Gastroesophageal sphincter (tissue), 3 donors: ENCODE measurements at regions not wholly inside any gene's neighbourhood (a gene's known extent, or its start where the extent isn't known, plus 50 kb on each side); places are given as distances from the start of the nearest gene placed in this dataset.
"Not testable (repeated sequence)": the region's sequence is repeated elsewhere in the genome, so short reads cannot be mapped to it uniquely, and the experiment has no call there.

ENCODE experiments used
- EP300 ChIP-seq: sonication (generic); formaldehyde crosslinking; IDR thresholded peaks from one replicate; pipeline ENCODE4 v1.6.1; 2017; ENCODE audit warnings: antibody characterized with exemption, mild to moderate bottlenecking
- POLR2A ChIP-seq, 2 donors: fragments of 450-650 bp; IDR thresholded peaks; one replicate each; pipeline ENCODE4 v1.6.1; 2017; ENCODE audit warnings: antibody characterized with exemption in 2 of 2, mild to moderate bottlenecking in 2 of 2, moderate library complexity in 1 of 2
- TF ChIP-seq, protein P1 (sequence below), 4 experiments: fragments of 200-600 bp in 2 of 4; fragments of 450-650 bp in 2 of 4; sonication (generic) in 1 of 4; IDR thresholded peaks; one replicate each; pipeline ENCODE4 v1.5.1; 2017 to 2019; ENCODE audit warnings: antibody characterized with exemption in 4 of 4, mild to moderate bottlenecking in 2 of 4, moderate library complexity in 2 of 4

DNA sequence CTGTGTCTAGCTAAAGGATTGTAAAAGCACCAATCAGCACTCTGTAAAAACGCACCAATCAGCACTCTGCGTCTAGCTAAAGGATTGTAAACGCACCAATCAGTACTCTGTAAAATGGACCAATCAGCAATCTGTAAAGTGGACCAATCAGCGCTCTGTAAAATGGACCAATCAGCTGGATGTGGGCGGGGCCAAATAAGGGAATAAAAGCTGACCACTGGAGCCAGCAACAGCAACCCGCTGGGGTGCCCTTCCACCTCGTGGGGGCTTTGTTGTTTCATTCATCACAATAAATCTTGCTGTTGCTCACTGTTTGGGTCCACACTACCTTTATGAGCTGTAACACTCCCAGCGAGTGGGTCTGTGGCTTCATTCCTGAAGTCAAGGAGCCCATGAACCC, 83.9 kb upstream of the AGR3 start:
- not testable (repeated sequence) for TF ChIP-seq POLR2A (IDR thresholded peaks at IDR 0.05); EP300
- TF ChIP-seq, protein P1, sequence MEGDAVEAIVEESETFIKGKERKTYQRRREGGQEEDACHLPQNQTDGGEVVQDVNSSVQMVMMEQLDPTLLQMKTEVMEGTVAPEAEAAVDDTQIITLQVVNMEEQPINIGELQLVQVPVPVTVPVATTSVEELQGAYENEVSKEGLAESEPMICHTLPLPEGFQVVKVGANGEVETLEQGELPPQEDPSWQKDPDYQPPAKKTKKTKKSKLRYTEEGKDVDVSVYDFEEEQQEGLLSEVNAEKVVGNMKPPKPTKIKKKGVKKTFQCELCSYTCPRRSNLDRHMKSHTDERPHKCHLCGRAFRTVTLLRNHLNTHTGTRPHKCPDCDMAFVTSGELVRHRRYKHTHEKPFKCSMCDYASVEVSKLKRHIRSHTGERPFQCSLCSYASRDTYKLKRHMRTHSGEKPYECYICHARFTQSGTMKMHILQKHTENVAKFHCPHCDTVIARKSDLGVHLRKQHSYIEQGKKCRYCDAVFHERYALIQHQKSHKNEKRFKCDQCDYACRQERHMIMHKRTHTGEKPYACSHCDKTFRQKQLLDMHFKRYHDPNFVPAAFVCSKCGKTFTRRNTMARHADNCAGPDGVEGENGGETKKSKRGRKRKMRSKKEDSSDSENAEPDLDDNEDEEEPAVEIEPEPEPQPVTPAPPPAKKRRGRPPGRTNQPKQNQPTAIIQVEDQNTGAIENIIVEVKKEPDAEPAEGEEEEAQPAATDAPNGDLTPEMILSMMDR (IDR thresholded peaks at IDR 0.05): not testable (repeated sequence)
